Fibroblast of skin of right quadriceps (primary cell): ENCODE measurements at regions not wholly inside any gene's neighbourhood (a gene's known extent, or its start where the extent isn't known, plus 50 kb on each side); places are given as distances from the start of the nearest gene placed in this dataset.

Experiments used
- DNase-seq: peaks from one replicate; pipeline ENCODE4 v3.0.0-alpha.2; 2013

DNA sequence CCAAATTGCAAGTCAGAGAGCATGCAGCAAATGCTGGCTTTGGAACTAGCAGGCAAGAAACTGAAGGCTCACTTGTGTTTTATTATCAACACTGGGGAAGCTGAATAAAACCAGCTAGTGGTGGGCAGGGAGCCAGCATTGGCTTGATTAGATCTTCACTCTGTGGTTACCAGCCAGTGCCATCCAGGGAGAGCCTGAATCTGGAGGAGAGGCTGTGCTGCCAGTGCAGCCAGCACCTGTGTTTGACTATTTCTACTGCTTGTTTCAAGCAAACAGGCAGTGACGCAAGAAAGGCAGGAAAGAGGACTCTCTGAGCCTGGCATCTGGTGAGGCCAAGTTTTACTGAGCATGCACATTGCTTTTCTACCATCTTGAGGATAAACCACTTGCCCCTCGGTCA is 247.0 kb downstream of the PHLDA1 start:
- DNase-seq = no peak

DNA sequence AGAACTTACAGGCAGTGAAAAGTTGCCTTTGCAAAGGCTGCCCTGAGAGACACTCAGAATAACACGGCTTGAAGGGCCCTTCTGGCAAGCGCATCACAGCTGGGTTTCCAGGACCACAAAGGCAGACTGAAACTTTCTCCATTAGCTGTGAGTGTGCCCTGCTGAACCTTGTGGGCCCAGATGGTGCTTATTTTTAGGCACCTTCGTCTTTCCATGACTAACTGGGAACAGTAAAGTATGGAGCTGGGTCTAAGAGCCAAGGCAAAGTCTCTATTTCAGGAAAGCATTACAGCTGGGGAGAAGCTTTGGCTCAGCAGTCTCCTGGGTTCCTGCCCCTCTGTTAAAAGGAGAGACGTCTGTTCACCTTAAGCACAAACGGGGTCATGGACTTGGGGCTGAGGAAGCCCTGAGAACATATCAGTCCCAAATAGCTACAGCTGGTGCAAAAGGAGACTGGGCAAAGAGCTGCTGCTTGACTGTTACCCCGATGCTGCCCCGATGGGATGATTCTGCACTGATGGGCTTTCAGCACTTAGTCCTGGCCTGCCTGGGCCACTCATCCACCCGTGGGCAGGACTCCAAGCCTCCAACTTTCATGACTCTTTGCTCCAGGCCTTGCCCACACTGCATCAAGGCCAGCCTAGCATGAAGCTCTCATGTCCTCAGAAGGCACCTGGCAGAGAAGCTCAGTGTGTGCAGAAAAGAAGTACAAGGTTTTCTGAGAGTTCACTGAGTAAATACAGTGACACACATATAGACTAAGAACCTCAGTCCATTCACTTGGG is 248.3 kb downstream of the PHLDA1 start:
- no peak for DNase-seq

DNA sequence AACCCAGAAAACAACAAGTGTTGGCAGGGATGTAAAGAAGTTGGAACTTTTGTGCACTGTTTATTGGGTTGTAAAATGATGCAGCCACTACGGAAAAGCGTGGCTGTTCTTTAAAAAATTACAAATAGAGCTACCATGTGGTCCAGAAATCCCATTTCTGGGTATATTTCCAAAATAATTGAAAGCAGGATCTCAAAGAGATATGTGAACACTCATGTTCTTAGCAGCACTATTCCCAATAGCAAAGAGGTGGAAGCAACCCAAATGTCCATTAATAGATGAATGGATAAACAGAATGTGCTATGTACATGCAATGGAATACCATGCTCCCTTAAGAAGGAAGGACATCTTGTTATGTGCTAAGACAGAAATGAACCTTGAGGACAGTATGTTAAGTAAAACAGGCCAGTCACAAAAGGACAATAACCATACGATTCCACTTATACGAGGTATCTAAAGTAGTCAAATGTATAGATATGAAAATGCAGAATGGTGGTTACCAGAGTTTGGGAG is 249.5 kb downstream of the PHLDA1 start:
- DNase-seq = no peak

DNA sequence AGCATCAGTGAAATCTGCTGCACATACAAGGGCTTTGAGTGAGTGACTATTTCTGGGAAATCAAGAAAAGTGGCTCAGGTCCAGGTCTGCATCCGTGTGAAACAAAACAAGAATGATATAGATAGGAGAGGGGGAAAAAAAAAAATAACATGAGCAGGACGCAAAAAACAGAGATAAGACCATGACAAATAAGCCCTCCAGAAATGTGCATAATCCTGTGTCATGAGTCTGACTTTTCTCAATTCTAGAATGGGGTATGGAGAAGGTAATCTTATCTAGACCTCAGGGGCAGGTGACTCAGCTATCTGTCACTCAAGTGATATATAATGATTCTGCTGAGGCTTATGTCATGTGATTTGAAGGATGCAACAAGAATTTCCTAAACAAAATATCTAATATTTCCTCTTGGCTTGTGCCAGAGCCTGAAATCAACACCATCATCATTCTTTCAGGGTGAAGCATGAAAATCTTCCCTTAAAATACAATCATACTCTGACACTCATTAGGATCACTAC is 250.0 kb downstream of the PHLDA1 start:
- DNase-seq = peak; percentile 60

DNA sequence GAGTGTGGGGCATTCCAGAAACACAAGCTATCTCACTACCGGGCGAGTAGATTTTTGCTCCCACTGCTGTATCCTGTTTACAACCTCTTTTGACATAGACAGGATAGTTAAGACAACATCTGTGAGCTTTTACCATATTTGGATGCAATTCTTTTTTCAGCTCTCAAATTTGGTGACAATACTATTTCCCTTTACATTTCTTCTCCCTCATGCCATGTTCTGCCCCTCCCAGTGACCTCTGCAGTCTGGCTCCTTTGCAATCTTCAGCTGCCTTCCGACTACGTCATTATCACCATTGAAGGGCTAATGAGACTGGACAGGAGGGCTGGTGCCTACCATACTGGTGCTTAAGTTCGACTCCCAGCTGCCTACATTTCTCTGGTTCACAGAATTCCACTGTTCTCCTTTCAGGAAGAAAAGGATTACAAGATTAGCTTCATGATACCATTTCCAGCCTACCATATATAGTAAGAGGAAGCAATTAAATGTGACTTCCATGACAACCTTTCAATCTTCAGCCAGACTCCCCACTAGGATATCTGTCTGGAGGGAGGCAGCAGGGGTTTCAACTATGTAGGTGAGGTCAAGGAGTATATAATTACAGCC is 251.6 kb downstream of the PHLDA1 start:
- no peak for DNase-seq

DNA sequence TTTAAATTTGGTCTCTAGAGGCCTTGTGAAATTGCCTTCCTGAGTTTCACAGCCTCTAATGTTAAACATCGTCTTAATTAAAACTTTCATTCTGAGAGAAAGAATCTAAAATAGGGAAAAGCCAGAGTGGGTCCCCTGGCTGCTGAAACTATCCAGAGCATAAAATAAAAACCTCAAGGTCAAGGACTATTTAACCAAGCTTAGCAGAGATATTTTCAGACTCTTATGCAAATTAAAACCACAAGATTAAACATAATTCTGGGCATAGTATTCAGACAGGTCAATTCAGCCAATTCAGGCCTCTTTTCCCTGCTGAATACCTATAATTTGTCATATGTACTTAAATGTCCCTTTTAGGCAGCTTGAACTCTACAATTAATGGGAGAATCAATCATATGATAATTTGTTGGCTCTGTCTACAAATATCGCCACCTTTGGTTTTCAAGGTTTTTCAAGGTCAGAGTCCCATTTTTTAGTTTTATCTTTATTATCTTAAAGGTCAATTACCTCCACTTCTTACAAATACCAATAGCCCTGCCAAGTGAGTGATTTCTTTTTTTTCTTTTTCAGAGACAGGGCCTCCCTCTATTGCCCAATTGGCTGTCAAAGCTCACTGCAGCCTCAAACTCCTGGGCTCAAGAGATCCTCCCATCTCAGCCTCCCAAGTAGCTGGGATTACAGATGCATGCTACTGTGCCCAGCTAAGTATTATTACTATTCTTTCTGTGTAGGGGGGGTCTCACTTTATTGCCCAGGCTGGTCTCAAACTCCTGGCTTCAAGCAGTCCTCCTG is 257.1 kb downstream of the PHLDA1 start:
- DNase-seq = no peak

DNA sequence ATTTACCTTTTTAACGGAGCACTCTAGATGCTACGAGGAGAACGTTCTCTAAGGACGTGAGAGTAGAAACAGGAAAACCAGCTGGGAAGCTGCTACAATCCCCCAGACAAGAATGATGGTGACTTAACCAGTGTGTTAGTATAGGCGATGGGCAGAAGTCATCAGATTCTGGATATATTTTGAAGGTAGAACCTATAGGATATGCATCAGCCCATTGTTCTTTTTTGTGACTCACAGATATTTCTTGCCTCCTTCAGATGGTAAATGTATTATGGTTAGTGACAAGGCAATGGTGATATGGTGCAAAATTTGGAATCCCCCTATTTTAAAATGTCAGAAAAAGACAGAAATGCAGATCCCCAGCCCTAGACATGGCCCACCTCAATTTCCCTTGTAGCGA is 258.2 kb downstream of the PHLDA1 start:
- no peak for DNase-seq

DNA sequence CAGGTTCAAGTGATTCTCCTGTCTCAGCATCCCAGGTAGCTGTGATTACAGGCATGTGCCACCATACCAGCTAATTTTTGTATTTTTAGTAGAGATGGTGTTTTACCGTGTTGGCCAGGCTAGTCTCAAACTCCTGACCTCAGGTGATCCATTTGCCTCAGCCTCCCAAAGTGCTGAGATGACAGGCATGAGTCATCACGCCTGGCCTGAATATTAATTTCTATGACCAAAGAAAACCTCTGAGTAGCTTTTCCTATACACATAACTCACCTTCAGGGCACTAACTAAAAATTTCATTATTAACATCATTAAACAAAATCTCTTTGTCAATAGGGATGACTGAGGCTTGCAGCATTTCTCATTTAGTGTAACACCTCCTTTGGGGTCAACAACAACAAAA is 259.6 kb upstream of the KRR1 start:
- no peak for DNase-seq

DNA sequence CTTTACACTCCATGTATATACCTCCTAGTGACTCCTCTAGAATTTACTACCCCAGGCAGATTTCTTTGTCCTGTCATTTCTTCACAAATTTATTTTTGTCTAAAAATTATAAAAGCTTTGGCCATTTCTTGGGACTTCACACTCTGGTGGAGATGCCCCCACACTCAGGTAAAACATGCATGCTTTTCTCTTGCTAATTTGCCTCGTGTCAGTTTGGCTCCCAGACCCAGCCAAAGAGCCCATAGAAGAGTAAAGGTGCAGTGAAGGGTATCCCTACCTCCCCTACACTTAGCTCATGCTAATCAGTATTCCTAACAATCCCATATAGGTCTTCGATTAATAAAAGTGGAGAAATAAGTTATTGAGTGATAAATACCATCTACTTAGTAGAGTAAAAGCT is 256.5 kb upstream of the KRR1 start:
- no peak for DNase-seq

DNA sequence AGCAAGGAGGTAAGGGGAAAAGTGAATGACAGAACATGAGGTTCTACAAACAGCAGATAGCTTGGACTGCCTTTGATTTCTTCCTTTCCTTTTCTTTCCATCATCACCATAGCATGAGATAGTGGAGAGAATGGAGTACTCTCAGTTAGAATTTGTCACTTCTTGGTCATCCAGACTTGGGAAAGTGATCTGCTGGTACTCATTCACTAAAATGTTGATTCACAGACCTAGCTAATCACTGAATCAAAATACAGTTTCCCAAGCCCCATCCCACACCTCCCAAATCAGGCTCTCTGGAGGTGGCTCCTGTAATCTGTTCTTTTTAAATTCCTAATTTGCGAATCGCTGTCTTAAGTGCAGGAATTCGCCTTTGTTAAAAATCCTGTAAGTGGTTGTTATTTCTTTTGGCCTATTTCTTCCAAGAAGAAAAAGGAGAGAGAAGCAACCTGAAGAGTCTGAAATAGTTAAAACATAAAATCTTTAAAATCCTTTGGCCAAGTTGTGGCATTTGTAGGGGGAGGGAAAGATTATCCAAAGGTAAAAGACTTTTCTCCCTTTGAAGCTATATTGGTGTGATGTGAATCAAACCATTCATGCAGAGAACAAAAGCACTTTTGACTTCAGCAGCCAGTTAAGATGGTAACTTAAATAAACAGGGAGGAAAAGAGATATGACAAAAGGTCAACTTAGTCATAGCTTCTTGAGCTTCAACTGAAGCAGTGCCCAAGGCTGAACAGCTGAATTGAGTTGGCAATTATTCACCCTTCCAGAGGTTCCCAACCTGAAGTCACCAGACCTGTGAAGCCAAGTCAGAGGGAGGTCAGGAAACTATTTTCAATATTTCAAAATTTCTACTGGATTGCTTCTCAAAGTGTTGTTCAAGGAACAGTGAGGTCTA is 255.1 kb upstream of the KRR1 start:
- peak; percentile 22 for DNase-seq

DNA sequence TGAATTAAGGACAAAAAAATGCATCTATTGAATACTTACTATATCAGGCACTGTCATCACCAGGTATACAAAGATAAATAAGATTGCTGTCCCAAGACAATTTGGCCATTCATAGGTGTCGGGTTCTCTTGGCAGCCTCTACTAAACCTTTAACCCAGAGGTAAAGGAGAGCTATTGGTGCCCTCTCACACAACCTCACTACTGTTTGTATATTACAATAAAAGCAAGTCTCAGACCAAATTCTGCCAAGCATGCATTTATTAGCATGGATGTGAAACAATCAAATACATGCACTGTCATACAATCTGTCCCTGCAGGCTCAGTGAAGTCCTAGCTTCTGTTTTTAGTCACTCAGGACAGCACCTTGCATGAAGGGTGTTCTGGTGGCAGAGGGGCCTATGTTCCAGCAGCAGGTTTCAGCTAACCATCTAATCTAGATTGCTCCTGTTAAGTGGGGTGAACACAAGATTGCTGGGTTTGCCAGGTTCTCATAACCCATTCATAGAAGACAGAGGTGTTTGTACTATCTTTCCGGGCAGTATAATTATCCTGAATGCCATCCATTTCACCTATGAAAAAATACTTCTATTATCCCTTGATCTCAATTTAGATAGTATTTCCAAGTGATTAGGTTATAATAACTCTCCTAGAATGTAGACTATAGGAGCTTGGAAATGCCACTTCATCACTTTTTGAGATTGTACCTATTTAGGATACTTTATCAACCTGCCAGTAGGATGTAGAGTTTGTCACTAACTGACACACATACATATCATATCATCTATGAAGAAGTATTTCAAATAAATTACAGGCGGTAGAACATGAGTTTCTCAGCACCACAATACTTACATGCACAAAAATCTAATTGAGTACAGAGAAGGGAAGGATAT is 254.0 kb upstream of the KRR1 start:
- no peak for DNase-seq

DNA sequence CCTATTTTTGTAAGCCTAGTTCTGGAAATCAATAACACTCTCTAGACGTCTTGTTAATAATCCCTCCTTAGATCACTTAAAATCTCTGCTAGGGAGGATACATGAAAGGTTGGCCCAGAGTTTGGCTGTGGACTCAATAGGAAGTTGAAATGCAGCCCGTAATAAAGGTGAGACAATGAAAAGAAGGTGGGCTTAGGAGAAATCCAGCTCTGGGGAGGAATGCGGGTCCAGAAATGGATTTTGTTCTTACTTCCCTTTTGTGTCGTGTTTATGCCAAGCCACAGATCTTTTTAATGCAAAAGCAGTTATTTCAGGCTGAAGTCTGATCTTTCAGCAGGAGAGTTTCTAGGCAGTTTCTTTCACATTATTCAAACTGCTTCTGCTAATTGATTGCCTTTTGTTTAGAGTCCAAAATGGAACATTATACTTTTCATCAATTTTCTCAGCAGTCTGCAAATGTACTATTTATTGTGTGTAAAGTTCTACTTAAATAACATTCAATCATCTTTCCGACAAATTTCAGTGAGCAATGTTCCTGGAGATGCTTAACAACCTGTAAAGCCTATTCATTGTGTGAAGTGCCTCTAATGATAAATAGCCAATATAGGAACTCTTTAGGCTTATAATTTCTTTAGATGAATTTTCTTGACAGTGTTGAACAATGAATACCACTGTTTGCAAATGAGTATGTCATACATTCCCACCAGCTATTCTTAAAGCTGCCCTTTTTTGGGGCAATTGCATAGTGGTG is 252.9 kb upstream of the KRR1 start:
- DNase-seq = no peak

DNA sequence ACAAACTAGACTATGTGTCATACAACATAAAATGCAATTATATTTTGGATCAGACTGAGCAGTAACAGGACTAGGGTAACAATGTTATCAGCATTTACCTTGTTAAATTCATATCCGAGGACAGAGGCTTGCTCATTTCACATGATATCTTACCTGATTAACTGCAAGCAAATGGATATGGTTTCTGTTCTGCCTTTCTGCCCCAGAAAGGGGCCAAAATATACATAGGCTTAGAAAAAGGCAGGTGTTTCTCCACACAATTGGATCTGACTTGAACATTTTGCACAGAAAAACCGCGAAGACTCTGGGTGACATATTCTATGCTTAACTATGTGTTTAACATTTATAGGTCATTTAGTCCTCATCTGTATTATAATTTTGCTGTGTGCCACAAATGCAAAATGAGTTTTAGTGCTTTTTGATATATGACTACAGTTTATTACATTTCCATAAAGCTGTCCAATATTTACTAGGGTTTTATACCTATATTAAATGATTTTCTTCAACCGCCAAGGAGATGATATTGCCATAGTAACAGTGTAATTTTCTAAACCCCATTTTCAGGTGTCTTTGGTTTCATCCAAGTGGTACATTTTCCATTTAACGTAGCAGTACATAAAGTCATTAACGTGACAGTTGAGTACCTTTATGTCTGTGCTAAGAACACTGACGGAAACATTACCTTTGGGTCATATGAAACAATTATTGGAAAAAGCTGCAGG is 249.3 kb upstream of the KRR1 start:
- DNase-seq = no peak

DNA sequence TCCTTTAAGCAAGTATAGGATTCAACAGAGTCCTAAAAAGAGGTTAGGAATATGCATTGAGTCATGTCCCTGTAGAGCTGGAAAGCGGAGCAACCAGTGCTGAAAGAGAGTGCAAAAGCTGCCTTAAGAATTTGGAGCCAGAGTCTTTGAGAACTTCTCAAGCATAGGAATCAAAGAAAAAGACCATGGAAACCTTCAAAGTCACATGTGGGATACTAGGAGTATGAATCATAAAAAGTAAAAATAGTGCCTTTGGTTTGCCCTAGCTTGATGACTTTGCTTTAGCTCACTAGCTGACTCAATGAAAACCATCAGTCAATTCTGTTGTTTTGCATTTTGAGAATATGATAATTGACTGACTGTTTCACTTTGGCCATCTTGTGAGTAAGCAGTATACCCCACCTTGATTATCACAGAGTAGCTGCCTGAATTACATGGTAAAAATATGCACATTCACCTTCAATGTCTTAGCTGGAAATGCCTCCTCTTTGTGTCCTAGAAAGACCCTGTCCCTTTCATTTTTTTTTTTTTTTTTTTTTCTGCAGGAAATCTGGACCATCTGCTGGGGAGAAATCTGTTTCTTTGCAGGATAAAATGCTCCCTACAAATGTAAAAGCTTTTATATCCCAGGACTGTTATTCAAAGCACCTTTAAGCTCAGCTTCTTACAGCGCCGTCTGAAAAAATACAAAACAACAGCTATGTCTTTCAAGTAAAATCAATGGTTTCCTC is 248.6 kb upstream of the KRR1 start:
- peak; percentile 86 for DNase-seq

DNA sequence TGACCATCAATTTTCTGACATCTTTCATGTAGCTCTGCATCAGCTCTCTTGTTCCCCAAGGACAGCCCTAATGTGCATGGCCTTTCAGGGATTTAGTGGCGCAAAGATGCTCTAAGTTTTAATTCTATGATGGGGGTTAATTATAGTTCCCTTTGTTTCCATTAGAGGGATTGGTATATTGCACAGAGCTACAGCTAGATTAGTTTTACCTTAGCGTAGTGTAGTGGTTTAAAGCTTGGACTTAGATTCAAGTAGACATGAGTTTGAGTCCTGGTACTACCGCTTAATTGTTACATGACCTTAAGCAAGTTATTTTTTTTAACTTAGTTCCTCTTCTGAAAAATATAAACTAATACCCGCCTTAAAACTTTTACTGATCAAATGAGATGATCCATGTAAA is 247.8 kb upstream of the KRR1 start:
- DNase-seq = no peak

DNA sequence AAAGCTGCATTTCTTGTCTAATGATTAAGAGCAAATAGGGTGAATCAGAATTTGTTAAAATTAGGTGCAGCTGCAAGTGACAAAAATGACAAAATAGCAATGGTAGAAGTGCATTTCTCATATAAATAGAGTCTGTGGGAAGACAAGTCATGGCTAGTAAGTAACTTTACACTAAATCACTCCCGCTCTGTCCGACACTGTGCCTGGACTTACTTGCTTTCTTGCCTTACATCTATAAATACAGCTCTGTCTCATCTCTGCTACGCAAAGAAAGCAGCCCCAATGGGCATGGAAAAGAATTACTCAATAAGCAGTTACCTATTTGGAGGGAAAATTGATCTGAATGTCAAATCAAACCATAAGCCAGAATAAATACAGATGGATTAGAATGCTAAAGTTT is 245.4 kb upstream of the KRR1 start:
- no peak for DNase-seq

DNA sequence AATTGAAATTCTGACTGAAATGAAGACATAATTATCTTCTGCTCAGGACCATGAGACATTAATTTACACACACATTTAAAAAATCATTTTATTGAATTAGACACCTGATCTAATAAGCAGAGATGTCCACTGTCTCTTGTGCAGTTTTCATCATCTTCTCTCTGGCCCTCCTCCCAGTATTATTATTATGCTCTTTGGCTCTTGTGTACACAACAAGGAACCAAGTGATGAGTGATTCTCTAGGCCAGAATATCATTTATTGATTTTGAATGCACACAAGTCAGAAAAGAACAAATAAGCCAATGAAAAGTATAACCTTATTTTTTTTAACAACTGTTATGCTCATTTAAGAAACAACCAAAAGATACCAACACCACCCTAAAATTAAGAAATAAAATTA is 244.7 kb upstream of the KRR1 start:
- DNase-seq = no peak

DNA sequence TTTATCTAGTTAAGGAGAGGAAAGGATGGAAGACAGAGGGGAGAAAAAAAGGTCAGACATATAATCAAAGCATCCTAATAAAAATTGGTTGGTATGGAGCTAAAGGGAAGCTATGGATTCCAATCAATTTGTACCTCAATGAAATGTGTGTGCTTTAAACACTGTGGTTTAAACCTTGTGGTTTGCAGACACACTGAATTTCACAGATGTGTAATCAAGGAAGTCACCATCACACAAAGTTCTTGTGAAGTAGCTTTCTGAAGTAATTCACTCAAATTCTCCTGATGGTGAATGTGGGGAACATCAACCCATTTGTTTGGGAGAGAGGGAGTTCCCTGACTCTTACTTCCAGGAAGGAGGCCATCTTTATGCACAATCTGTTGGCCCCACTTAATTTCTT is 243.3 kb upstream of the KRR1 start:
- DNase-seq = no peak

DNA sequence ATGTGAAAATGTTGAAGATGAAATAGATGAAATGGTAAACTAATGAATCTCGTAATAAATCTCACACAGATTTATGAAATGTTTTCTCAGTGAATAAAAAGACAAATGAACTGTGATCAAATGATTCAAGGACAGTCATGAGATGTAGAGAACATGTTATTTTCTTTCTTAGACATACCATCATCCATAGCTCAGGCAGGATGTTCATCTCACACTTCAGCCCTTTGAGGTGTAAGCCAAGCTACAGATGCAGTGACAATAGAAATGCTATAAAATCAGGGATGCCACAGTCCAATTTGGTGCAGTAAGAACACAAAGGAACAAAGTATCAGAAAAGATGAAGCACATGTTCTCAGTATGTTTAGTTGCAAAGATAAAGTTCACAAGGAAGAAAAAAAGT is 242.7 kb upstream of the KRR1 start:
- no peak for DNase-seq
